GM18517 (cell line): ENCODE measurements at regions not wholly inside any gene's neighbourhood (a gene's known extent, or its start where the extent isn't known, plus 50 kb on each side); places are given as distances from the start of the nearest gene placed in this dataset.

Source experiments
- ATAC-seq: cut with Tn5 transposase; IDR thresholded peaks from one replicate; pipeline ENCODE4 v1.9.1; 2021; ENCODE audit warnings: mild to moderate bottlenecking, moderate library complexity; ENCODE audit not compliant: unreplicated experiment

- no peak for ATAC-seq
Observed at GRCh38 chr18:68435581-68435980, 279.3 kb downstream of the TMX3 start.

GRCh38 chr18:68431922-68432198 is 283.0 kb downstream of the TMX3 start:
- no peak for ATAC-seq

GRCh38 chr18:68431111-68431921 is 283.6 kb downstream of the TMX3 start:
- ATAC-seq: no peak

GRCh38 chr18:68429841-68430240 is 285.1 kb downstream of the TMX3 start:
- ATAC-seq: no peak

GRCh38 chr18:68429111-68429510 is 285.8 kb downstream of the TMX3 start:
- ATAC-seq: no peak

GRCh38 chr18:68428661-68429060 is 286.2 kb downstream of the TMX3 start:
- ATAC-seq: no peak

- ATAC-seq: no peak
Observed at GRCh38 chr18:68427951-68428401, 286.9 kb downstream of the TMX3 start.

- ATAC-seq: no peak
Observed at GRCh38 chr18:68426731-68427315, 288.1 kb downstream of the TMX3 start.

- ATAC-seq: no peak
Observed at GRCh38 chr18:68418881-68419280, 296.0 kb downstream of the TMX3 start.

GRCh38 chr18:68418226-68418868 is 296.6 kb downstream of the TMX3 start:
- no peak for ATAC-seq

- ATAC-seq: no peak
Observed at GRCh38 chr18:68417826-68418225, 297.1 kb downstream of the TMX3 start.

GRCh38 chr18:68417166-68417799 is 297.6 kb downstream of the TMX3 start:
- no peak for ATAC-seq

GRCh38 chr18:68414407-68414806 is 300.5 kb downstream of the TMX3 start:
- no peak for ATAC-seq

GRCh38 chr18:68409576-68409975 is 305.3 kb downstream of the TMX3 start:
- no peak for ATAC-seq

GRCh38 chr18:68406761-68407160 is 308.1 kb downstream of the TMX3 start:
- no peak for ATAC-seq

- ATAC-seq: no peak
Observed at GRCh38 chr18:68402784-68403183, 312.1 kb downstream of the TMX3 start.

GRCh38 chr18:68400889-68401288 is 314.0 kb downstream of the TMX3 start:
- ATAC-seq: no peak

GRCh38 chr18:68399721-68400120 is 315.2 kb downstream of the TMX3 start:
- no peak for ATAC-seq

GRCh38 chr18:68397241-68398035 is 317.5 kb downstream of the TMX3 start:
- no peak for ATAC-seq

GRCh38 chr18:68394705-68395104 is 320.2 kb downstream of the TMX3 start:
- ATAC-seq: no peak

GRCh38 chr18:68391801-68392200 is 323.1 kb downstream of the TMX3 start:
- no peak for ATAC-seq
